Trophoblast cell (in vitro differentiated cells and primary cell): ENCODE measurements at regions not wholly inside any gene's neighbourhood (a gene's known extent, or its start where the extent isn't known, plus 50 kb on each side); places are given as distances from the start of the nearest gene placed in this dataset.

Experiments
- DNase-seq, 2 donors: peaks; one replicate each; pipeline ENCODE4 v3.0.0-alpha.2; 2016
- H2AFZ ChIP-seq: 2 replicates; pipeline ENCODE4 v1.6.1; 2013; ENCODE audit warnings: low read length, moderate library complexity, mild to moderate bottlenecking; ENCODE audit not compliant: insufficient read depth, poor library complexity
- H2AK5ac ChIP-seq: 2 replicates; pipeline ENCODE4 v1.6.1; 2013; ENCODE audit warnings: mild to moderate bottlenecking, low read length
- H2BK120ac ChIP-seq: 2 replicates; pipeline ENCODE4 v1.6.1; 2013; ENCODE audit warnings: low read length, mild to moderate bottlenecking, moderate library complexity; ENCODE audit not compliant: insufficient read depth, poor library complexity
- H2BK12ac ChIP-seq: 2 replicates; pipeline ENCODE4 v1.6.1; 2013; ENCODE audit warnings: mild to moderate bottlenecking, low read length, moderate library complexity
- H2BK5ac ChIP-seq: 2 replicates; pipeline ENCODE4 v1.6.1; 2013; ENCODE audit warnings: low read length, low read depth, moderate library complexity, mild to moderate bottlenecking; ENCODE audit not compliant: poor library complexity
- H3K14ac ChIP-seq: 2 replicates; pipeline ENCODE4 v1.6.1; 2013; ENCODE audit warnings: mild to moderate bottlenecking, low read length
- H3K18ac ChIP-seq: 2 replicates; pipeline ENCODE4 v1.6.1; 2013; ENCODE audit warnings: mild to moderate bottlenecking, low read length
- H3K23ac ChIP-seq: 2 replicates; pipeline ENCODE4 v1.6.1; 2013; ENCODE audit warnings: low read length
- H3K27ac ChIP-seq: 2 replicates; pipeline ENCODE4 v1.5.1; 2013; ENCODE audit warnings: low read depth, mild to moderate bottlenecking, inconsistent platforms, low read length, moderate library complexity
- H3K27me3 ChIP-seq: 2 replicates; pipeline ENCODE4 v1.6.1; 2013; ENCODE audit warnings: inconsistent platforms, mild to moderate bottlenecking, low read length, moderate library complexity; ENCODE audit not compliant: insufficient read depth
- H3K36me3 ChIP-seq, 2 experiments: 1 replicate in 1 of 2; 2 replicates in 1 of 2; pipeline ENCODE4 v1.6.1; 2013; ENCODE audit warnings: low read length in 2 of 2, mild to moderate bottlenecking in 2 of 2, moderate library complexity in 1 of 2; ENCODE audit not compliant: insufficient read depth in 2 of 2, control insufficient read depth in 1 of 2
- H3K4ac ChIP-seq: 2 replicates; pipeline ENCODE4 v1.6.1; 2013; ENCODE audit warnings: low read depth, mild to moderate bottlenecking, low read length, moderate library complexity
- H3K4me1 ChIP-seq, 2 experiments: 1 replicate in 1 of 2; 2 replicates in 1 of 2; pipeline ENCODE4 v1.6.1; 2013; ENCODE audit warnings: low read length in 2 of 2, mild to moderate bottlenecking in 2 of 2, moderate library complexity in 1 of 2; ENCODE audit not compliant: insufficient read depth in 2 of 2, control insufficient read depth in 1 of 2
- H3K4me2 ChIP-seq: 2 replicates; pipeline ENCODE4 v1.6.1; 2013; ENCODE audit warnings: inconsistent platforms, mild to moderate bottlenecking, low read length, moderate library complexity
- H3K4me3 ChIP-seq: 2 replicates; pipeline ENCODE4 v1.5.1; 2013; ENCODE audit warnings: mild to moderate bottlenecking, low read depth, low read length, inconsistent platforms
- H3K79me1 ChIP-seq: one replicate; pipeline ENCODE4 v1.6.1; 2013; ENCODE audit warnings: low read length
- H3K79me2 ChIP-seq: 2 replicates; pipeline ENCODE4 v1.6.1; 2013; ENCODE audit warnings: low read length, mild to moderate bottlenecking; ENCODE audit not compliant: control insufficient read depth, insufficient read depth, poor library complexity
- H3K9ac ChIP-seq: 2 replicates; pipeline ENCODE4 v1.6.1; 2013; ENCODE audit warnings: mild to moderate bottlenecking, low read length
- H3K9me3 ChIP-seq: 2 replicates; pipeline ENCODE4 v1.6.1; 2013; ENCODE audit warnings: low read depth, mild to moderate bottlenecking, control low read depth, inconsistent platforms, low read length; ENCODE audit not compliant: insufficient read depth
- H4K12ac ChIP-seq: 2 replicates; pipeline ENCODE4 v1.6.1; 2013; ENCODE audit warnings: low read depth, mild to moderate bottlenecking, low read length, moderate library complexity
- H4K8ac ChIP-seq: 2 replicates; pipeline ENCODE4 v1.6.1; 2013; ENCODE audit warnings: low read depth, mild to moderate bottlenecking, low read length, moderate library complexity
- H4K91ac ChIP-seq: one replicate; pipeline ENCODE4 v1.6.1; 2013; ENCODE audit warnings: low read depth, mild to moderate bottlenecking, low read length, moderate library complexity
- whole genome bisulfite sequencing: extraction: QIAGEN DNeasy Blood & Tissue Kit; methylation state at CpG from one replicate; pipeline ENCODE4 v1.1.7; 2013; ENCODE audit warnings: missing lambda C conversion rate; ENCODE audit not compliant: insufficient read length, insufficient coverage; ENCODE audit errors: extremely low coverage; 5-methylcytosine and 5-hydroxymethylcytosine counted together

DNA sequence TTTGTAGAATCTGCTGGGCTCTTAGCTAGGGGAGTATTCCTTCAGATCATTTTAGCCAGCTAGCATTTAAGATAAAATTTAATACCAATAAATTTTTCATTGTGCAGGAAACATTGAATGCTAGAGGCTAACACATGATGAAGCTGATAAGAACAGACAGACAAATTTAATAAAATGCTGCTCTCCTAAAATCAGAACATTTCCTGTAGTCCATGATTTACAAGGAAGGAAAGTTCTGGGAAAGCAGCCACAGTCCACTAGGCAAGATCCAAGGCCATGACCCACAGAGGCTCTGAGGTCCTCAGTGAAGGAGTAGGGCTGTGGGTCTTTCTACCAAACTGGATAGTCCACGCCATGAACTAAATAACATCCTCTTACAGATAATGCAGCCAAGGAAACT lies 253.0 kb downstream of the ICE1 start:
- Histone ChIP-seq H3K27me3 (no peaks in the 10 kb centered on the region), H2AFZ (no peak overlapping the region), H3K9me3 (no peaks in the 10 kb centered on the region), H2AK5ac (no peak overlapping the region), H4K91ac (no peak overlapping the region), H3K18ac (no peak overlapping the region), H3K4me1 (no peaks in the 10 kb centered on the region), H4K12ac (no peak overlapping the region), H3K4me3 (no peak overlapping the region), H3K4ac (no peak overlapping the region), H3K27ac (no peak overlapping the region), H4K8ac (no peak overlapping the region), H3K9ac (no peak overlapping the region), H3K36me3 (no peaks in the 10 kb centered on the region), H2BK5ac (no peak overlapping the region), H2BK12ac (no peak overlapping the region), H3K4me2 (no peak overlapping the region), H3K79me2 (no peaks in the 10 kb centered on the region), H3K79me1 (no peaks in the 10 kb centered on the region), H3K14ac (no peak overlapping the region), H2BK120ac (no peak overlapping the region), H3K23ac (no peak overlapping the region)
- DNase-seq: no peak
- no CpG with 5 or more reads among the region's 1 CpG for WGBS

DNA sequence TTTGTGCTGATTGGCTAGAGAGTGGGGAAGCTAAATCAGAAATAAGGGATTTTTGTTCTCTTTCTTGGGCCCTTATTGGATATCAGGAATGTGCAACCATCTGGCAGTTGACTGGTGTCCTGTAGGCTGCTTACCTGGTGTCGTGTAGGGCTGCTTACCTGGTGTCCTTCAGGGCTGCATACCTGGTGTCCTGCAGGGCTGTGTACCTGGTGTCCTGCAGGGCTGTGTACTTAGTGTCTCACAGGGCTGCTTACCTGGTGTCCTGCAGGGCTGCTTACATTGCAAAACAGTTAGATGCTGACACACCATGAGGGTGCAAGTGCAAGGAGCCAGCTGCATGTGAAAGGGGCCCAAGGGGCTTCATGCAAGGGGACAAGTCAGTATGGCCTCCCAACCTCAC lies 249.3 kb downstream of the ICE1 start:
- Histone ChIP-seq H2AFZ (no peak overlapping the region), H3K4ac (no peak overlapping the region), H4K8ac (no peak overlapping the region), H3K79me2 (no peaks in the 10 kb centered on the region), H3K14ac (no peak overlapping the region), H3K9me3 (no peaks in the 10 kb centered on the region), H3K36me3 (no peaks in the 10 kb centered on the region), H3K18ac (no peak overlapping the region), H3K4me2 (no peak overlapping the region), H3K4me3 (no peak overlapping the region), H3K27me3 (no peaks in the 10 kb centered on the region), H3K23ac (no peak overlapping the region), H3K27ac (no peak overlapping the region), H2BK120ac (no peak overlapping the region), H2BK12ac (no peak overlapping the region), H2BK5ac (no peak overlapping the region), H4K12ac (no peak overlapping the region), H3K4me1 (no peaks in the 10 kb centered on the region), H2AK5ac (no peak overlapping the region), H4K91ac (no peak overlapping the region), H3K9ac (no peak overlapping the region), H3K79me1 (no peaks in the 10 kb centered on the region)
- no CpG with 5 or more reads among the region's 1 CpG for WGBS
- no peak for DNase-seq

DNA sequence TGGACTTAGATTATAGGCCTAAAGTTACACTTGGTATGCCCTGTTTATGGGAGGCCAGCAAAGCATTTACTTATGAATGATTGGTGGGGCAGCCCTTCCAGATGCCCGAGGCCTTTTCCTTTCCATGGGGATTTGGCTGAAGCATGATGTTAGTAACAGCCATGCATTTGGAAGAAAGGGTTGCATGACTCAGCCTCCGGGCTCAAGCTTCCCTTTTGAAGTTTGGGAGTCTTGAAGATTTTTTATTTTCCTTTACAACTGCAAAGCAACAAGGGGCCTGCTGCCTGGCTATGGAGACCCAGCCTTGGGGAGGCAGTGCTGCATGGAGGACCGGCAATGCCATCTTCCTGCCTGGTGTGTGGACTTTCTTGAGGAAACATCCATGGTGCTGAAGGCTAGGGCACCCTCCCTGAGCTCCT lies 244.7 kb downstream of the ICE1 start:
- no peaks in the 10 kb centered on the region for H3K36me3 ChIP-seq
- no peaks in the 10 kb centered on the region for H3K27me3 ChIP-seq
- H3K79me1 ChIP-seq: no peaks in the 10 kb centered on the region
- no peaks in the 10 kb centered on the region for H3K4me1 ChIP-seq
- H3K18ac ChIP-seq: no peak overlapping the region
- H3K9ac ChIP-seq: no peak overlapping the region
- H2BK12ac ChIP-seq: no peak overlapping the region
- no peak overlapping the region for H2BK5ac ChIP-seq
- H3K4me2 ChIP-seq: no peak overlapping the region
- H3K14ac ChIP-seq: no peak overlapping the region
- H3K23ac ChIP-seq: no peak overlapping the region
- H4K8ac ChIP-seq: no peak overlapping the region
- no peaks in the 10 kb centered on the region for H3K9me3 ChIP-seq
- no peaks in the 10 kb centered on the region for H3K79me2 ChIP-seq
- H3K4ac ChIP-seq: no peak overlapping the region
- H4K12ac ChIP-seq: no peak overlapping the region
- H2AK5ac ChIP-seq: no peak overlapping the region
- H4K91ac ChIP-seq: no peak overlapping the region
- no peak overlapping the region for H3K27ac ChIP-seq
- H2BK120ac ChIP-seq: no peak overlapping the region
- no peak overlapping the region for H2AFZ ChIP-seq
- WGBS: no CpG with 5 or more reads among the region's 3 CpGs
- H3K4me3 ChIP-seq: no peak overlapping the region
- DNase-seq: no peak

DNA sequence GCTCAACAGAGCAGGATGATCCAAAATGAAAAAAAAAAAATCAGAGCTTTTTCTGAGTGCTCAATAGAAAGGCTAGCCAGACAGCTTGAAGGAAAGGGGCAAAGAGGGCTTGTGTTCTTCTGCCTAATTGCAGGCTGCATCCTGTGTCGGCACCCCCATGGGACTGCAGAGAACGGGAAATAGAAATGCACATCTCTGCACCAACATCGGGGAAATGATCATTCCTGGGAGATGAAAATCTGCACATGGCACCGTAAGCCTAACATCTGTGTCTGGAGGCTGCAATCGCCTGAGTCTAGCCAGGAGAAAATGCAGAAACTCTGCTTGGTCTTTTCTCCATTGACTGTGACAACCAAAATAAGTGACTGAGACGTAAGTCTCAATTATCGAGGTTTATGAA lies 243.9 kb downstream of the ICE1 start:
- H3K23ac ChIP-seq: no peak overlapping the region
- no peak overlapping the region for H4K8ac ChIP-seq
- no peak overlapping the region for H4K12ac ChIP-seq
- H3K4me3 ChIP-seq: no peak overlapping the region
- H3K9ac ChIP-seq: no peak overlapping the region
- H3K36me3 ChIP-seq: no peaks in the 10 kb centered on the region
- H4K91ac ChIP-seq: no peak overlapping the region
- H3K4me1 ChIP-seq: no peaks in the 10 kb centered on the region
- no peaks in the 10 kb centered on the region for H3K79me1 ChIP-seq
- no peak overlapping the region for H2BK5ac ChIP-seq
- WGBS: no CpG with 5 or more reads among the region's 7 CpGs
- H2AK5ac ChIP-seq: no peak overlapping the region
- no peak overlapping the region for H2BK12ac ChIP-seq
- no peak overlapping the region for H3K18ac ChIP-seq
- no peak overlapping the region for H2AFZ ChIP-seq
- H3K14ac ChIP-seq: no peak overlapping the region
- H3K79me2 ChIP-seq: no peaks in the 10 kb centered on the region
- DNase-seq: no peak
- H3K27ac ChIP-seq: no peak overlapping the region
- no peak overlapping the region for H3K4ac ChIP-seq
- H2BK120ac ChIP-seq: no peak overlapping the region
- H3K9me3 ChIP-seq: no peaks in the 10 kb centered on the region
- no peak overlapping the region for H3K4me2 ChIP-seq
- H3K27me3 ChIP-seq: no peaks in the 10 kb centered on the region

DNA sequence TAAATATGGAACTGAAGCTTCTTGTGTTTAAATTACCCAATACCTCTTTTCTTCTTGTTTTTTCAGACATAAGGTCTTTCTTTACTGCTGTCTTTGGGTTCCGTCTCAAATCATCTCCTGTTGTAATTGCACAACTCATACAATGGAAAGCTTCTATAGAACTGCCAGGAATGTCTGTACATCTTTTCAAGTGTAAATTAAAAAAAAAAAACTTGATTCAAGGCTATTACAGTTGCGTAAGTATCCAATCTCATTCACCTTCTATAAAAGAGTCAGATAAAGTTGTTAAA lies 243.5 kb downstream of the ICE1 start:
- Histone ChIP-seq H3K36me3 (no peaks in the 10 kb centered on the region), H2BK5ac (no peak overlapping the region), H2AFZ (no peak overlapping the region), H3K18ac (no peak overlapping the region), H3K4me1 (no peaks in the 10 kb centered on the region), H2BK120ac (no peak overlapping the region), H2AK5ac (no peak overlapping the region), H3K79me2 (no peaks in the 10 kb centered on the region), H3K14ac (no peak overlapping the region), H4K12ac (no peak overlapping the region), H3K4me3 (no peak overlapping the region), H3K79me1 (no peaks in the 10 kb centered on the region), H3K4ac (no peak overlapping the region), H3K4me2 (no peak overlapping the region), H3K9me3 (no peaks in the 10 kb centered on the region), H4K91ac (no peak overlapping the region), H3K27me3 (no peaks in the 10 kb centered on the region), H2BK12ac (no peak overlapping the region), H3K9ac (no peak overlapping the region), H3K27ac (no peak overlapping the region), H4K8ac (no peak overlapping the region), H3K23ac (no peak overlapping the region)
- no peak for DNase-seq
- no CpG with 5 or more reads among the region's 2 CpGs for WGBS
